GM19043 (cell line): ENCODE measurements at regions not wholly inside any gene's neighbourhood (a gene's known extent, or its start where the extent isn't known, plus 50 kb on each side); places are given as distances from the start of the nearest gene placed in this dataset.
"Not testable (repeated sequence)": the region's sequence is repeated elsewhere in the genome, so short reads cannot be mapped to it uniquely, and the experiment has no call there.

Experiments
- ATAC-seq: cut with Tn5 transposase; IDR thresholded peaks from one replicate; pipeline ENCODE4 v1.9.1; 2021; ENCODE audit warnings: low read depth; ENCODE audit not compliant: unreplicated experiment

- no peak for ATAC-seq
These were observed 138.6 kb upstream of the AFDN start for GRCh38 chr6:167688123-167688522.

- ATAC-seq: no peak
These were observed 137.4 kb upstream of the AFDN start for GRCh38 chr6:167689278-167689677.

GRCh38 chr6:167689751-167690150 is 137.0 kb upstream of the AFDN start:
- ATAC-seq: no peak

- ATAC-seq: not testable (repeated sequence)
These were observed 136.4 kb upstream of the AFDN start for GRCh38 chr6:167690167-167690922.

DNA sequence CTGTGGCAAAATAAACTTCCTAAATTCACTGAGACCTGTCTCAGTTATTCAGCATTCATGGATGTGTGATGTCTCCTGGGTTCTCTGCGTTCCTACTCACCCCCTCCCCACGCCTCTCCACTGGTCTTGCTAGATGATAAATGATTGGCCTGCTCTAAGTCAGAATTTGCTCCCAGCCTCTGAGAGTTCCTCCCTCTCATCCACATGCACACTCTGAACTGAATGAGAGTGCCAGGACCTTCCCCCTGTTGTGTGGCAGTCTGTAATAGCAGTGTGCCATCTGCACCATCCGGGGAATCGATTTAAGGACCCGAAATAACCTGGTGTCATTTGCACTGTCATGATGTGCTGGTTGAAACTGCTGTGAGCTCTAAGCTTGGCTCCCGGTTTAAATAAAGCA is 135.8 kb upstream of the AFDN start:
- ATAC-seq: no peak

- no peak for ATAC-seq
These were observed 135.0 kb upstream of the AFDN start for GRCh38 chr6:167691533-167692312.

DNA sequence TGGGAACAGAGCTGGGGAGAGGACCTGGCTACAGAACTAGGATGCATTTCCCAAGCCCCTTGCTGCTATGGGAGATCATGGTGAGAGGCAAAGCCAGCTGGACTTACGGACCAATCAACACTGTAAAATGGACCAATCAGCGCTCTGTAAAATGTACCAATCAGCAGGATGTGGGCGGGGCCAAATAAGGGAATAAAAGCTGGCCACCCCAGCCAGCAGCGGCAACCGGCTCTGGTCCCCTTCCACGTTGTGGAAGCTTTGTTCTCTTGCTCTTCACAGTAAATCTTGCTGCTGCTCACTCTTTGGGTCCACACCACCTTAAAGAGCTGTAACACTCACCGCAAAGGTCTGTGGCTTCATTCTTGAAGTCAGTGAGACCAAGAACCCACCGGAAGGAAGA is 133.2 kb upstream of the AFDN start:
- ATAC-seq: not testable (repeated sequence)

DNA sequence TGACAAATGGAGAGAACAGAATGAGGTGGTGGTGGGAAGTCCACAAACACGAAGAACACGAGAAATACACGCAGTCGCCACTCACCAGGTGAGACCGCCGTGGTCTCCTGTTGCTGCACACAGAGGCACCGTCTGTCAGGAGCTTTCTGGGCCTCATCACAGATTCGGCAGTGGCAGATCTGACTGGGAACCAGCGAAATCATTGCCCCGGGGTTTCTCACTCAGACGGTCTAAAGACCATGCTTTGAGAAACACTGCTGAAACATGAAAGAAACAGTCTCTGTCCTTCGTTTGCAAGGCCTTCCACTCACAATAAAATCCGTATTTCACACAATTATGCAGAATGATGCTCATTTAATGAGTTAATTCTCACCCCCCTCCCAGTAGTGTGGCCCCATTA is 130.9 kb upstream of the AFDN start:
- no peak for ATAC-seq

DNA sequence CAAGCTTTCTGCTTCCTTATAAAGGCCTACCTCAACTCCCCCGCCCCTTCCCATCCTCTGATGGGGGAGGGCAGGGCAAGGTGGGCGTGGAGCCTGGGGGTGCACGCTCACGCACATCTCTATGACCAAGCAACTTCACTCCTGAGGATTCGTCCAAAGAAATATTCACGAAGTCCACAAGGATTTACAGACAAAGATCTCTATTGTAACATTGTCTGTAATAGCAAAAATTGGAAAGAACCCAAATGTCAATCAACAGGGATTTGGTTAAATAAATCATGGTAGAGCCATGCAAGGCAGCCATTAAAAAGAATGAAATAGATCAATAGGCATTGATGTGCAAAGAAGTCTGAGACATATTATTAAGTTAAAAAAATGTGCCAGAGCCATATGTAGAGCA is 130.4 kb upstream of the AFDN start:
- no peak for ATAC-seq

DNA sequence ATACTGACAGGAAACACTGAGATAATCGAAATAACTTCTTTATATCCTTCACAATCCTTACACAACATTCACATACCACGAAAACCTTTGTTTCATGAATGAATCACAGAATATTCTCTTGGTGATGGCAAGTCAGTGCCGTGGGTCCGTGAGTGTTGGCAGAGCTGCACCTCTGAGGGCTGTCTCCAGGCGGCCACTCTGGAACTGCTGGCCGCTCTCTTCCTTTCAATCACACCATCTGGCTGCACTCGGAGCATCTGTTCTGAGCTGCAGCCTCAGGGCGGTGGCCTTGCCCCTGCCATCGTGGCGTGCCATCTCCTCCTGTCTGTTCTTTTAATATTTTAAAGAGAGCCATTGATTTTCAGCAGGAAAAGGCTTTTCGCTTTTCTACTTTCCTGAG is 129.4 kb upstream of the AFDN start:
- ATAC-seq: no peak

DNA sequence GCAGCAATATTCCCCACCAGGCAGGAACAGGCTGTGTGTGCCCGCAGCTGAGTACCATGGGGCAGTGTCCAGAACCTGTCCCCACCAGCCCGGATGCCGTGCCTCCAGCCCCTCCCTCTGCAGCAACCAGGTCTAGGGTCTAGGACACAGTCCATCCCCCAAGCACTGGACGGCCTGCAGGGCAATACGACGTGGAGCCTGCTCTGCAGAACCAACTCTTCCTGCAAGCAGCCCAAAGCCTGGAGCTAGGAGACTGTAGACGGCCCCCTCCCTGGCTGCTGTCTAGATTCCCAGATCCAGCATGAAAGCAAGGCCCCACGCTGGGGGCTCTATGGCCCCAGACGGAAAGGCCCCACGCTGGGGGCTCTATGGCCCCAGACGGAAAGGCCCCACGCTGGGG is 128.2 kb upstream of the AFDN start:
- no peak for ATAC-seq

DNA sequence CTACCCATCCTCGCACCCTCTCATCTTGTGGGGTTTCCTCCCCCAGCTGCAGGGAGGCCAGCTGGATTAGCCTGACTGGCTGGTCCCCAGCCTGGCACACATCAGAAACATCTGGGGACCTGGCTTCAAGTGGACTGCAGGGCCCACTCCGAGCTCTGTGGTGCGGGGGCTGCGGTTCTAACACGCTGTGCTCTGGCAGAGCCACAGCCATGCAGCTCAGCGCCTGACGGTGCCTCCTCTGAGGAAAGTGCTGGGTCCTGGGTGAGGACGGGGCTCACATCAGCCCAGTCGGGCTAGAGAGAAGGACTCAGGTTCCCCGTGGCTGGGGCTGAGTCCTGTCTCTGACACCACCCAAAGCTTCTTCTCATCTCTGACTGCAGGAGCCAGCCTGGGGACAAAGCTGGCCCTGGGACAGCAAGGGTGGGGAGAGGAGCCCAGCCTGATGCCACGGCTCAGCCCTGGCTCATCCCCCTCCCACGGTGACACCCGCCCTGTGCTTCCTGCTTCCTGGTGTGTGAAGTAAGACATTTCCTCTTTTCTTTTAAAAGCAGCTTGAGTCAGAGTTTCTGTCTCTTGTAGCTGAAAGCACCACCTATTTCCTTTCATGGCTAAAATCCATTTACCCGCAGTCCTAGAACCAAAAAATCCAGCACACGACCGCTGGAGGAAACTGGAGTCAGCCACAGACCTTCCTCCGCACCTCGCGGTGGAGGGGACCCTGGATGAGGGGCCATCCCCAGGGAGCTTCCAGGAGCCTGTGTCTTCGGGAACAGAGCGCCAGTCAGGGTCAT is 127.4 kb upstream of the AFDN start:
- peak; percentile 93 for ATAC-seq

GRCh38 chr6:167700199-167700598 is 126.5 kb upstream of the AFDN start:
- ATAC-seq: no peak

GRCh38 chr6:167701010-167701409 is 125.7 kb upstream of the AFDN start:
- ATAC-seq: no peak

GRCh38 chr6:167702241-167702827 is 124.4 kb upstream of the AFDN start:
- ATAC-seq: no peak

DNA sequence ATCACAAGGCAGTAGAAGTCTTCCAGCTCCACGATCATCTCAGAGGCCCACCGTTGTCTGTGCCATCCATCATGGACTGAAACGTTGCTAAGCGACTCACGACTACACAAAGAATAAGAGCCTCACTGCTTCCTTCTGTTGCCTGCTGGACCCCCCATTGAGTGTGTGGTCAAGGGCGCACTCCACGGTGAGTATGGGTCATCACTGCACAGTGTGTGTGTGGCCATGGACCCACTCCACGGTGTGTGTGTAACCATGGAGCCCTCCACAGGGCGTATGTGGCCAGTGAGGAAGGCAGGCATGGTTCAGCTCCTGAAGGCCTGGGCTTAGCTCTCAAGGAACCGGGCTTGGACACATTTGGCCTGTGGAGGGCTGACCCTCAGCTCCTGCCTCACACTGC is 123.4 kb upstream of the AFDN start:
- ATAC-seq: no peak

DNA sequence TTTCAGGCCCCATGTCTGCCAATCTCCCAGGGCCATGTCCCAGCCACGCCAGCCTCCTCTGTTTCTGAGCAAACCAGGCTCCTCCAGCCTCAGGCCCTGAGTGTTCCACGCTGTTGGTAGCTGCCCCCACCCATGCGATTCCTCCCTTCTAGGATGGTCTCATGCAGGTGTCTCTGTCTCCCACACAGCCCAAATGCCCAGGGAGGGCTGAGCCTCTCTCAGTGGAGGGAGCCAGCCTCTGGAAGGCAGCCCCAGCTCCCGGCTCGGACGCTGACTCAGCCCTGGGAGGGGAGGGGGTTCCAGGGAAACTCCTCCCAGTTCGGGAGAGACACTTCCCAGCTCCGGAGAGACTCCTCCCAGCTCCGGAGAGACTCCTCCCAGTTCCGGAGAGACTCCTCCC is 122.9 kb upstream of the AFDN start:
- no peak for ATAC-seq

GRCh38 chr6:167704396-167704901 is 122.3 kb upstream of the AFDN start:
- ATAC-seq: no peak

GRCh38 chr6:167705211-167705750 is 121.4 kb upstream of the AFDN start:
- ATAC-seq: no peak

DNA sequence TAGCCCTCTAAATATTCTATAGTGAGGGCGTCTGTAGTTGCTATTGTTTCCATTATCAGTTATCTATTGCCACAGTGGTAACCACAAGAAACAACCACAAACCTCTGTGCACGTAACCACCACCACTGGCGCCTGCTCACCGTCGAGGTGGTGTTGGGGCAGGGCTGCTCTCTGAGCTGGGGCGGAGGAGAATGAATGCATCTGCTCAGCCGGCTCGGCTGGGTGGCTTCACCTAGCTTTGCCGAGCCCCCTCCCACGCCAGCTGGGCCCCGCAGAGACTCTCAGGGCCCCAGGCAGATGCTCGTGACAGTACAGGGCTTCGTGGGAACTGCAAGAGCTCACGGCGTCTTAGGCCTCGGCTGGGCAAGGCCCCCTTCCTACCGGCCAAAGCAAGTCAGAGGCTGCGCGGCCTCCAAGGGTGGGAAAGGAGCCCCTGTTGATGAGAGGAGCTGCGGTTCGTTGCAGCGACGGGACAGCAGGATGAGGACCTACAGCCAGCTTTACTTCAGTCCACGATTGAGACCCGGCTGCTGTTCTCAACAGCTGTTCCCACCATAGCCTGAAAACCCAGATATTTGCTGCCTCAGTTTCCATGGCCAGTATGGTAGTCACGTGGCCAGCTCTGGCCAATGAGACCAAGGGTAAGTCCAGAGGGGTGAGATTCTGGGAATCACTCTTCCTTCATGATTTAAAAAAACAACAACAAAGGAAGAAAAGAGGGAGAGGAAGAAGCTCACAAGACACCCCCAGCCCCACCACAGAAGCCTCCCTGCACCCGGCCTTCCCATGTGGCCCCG is 120.2 kb upstream of the AFDN start:
- peak; percentile 97 for ATAC-seq
